OCI-LY7 (cell line): ENCODE measurements at regions not wholly inside any gene's neighbourhood (a gene's known extent, or its start where the extent isn't known, plus 50 kb on each side); places are given as distances from the start of the nearest gene placed in this dataset.

Experiments used
- EZH2phosphoT487 ChIP-seq: fragments of 200-600 bp; sonication (generic); IDR thresholded peaks from 2 replicates; pipeline ENCODE4 v1.6.1; 2018; ENCODE audit warnings: low read depth, borderline replicate concordance, mild to moderate bottlenecking, mixed run types, antibody characterized with exemption, low read length, moderate library complexity, mixed read lengths
- TF ChIP-seq, protein P1 (sequence below): fragments of 200-600 bp; sonication (generic); conservative IDR thresholded peaks from 2 replicates; pipeline ENCODE4 v1.5.1; 2014; ENCODE audit warnings: mild to moderate bottlenecking, antibody characterized with exemption, low read length, moderate library complexity, mixed read lengths

DNA sequence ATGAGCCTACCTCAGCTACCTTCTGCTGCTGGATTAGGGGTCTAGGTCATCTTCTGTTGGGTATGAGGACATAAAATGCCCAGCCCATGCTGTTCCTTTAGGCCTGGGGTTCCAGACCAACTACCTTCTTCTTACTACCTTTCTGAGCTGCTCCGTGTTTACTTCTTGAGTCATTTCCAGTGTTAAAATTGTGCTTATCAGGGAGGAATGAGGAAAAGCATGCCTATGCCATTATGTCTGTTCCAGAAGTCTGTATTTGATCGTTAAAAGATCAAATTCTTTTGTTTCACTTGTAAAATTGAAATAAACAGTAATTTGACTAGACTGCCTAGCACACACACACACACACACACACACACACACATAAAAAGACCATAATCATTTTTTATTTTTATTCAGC, 1912.7 kb upstream of the TENM3 start:
- TF ChIP-seq, protein P1, sequence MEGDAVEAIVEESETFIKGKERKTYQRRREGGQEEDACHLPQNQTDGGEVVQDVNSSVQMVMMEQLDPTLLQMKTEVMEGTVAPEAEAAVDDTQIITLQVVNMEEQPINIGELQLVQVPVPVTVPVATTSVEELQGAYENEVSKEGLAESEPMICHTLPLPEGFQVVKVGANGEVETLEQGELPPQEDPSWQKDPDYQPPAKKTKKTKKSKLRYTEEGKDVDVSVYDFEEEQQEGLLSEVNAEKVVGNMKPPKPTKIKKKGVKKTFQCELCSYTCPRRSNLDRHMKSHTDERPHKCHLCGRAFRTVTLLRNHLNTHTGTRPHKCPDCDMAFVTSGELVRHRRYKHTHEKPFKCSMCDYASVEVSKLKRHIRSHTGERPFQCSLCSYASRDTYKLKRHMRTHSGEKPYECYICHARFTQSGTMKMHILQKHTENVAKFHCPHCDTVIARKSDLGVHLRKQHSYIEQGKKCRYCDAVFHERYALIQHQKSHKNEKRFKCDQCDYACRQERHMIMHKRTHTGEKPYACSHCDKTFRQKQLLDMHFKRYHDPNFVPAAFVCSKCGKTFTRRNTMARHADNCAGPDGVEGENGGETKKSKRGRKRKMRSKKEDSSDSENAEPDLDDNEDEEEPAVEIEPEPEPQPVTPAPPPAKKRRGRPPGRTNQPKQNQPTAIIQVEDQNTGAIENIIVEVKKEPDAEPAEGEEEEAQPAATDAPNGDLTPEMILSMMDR, result no peak
- no peak for TF ChIP-seq EZH2phosphoT487
